Central memory CD4-positive, alpha-beta T cell (primary cell): ENCODE measurements at regions not wholly inside any gene's neighbourhood (a gene's known extent, or its start where the extent isn't known, plus 50 kb on each side); places are given as distances from the start of the nearest gene placed in this dataset.

Source experiments
- DNase-seq: peaks from one replicate; pipeline ENCODE4 v3.0.0; 2022

DNA sequence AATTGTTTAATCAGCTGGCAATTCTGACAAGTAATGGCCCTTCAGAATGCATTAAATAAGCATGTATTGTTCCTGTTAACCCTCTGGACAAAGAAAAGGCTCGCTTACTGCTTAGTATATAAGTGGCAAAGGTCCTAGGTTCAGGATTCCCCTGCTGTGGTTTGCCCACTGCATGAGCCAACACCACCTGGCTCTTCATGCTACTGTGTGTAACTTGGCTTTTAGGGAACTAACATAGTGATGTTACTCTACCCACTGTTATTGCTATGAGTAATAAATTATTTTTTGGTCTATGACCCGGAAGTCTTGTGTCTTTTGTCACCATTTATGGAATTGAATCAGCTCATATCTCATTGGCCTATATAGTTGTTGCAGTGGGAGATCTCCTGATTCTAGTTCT is 791.7 kb upstream of the PHF14 start:
- no peak for DNase-seq

DNA sequence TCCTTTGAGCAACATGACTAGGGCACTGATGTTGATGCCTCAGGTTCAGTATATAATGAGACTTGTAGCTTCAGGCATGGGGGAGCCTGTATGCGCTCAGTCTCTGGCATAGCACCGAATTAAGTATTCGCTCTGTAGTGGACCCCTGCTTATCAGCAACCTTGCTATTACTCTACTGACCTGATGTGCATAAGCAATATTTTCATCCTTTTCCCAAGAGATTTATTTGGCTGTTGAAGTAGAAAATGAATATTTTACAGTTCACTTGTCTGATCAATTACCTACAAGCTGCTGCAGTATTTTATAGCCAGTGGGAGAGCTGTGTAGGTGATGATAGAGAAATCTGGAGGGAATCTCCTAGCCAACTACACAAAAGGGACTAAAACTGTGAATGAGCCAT is 781.6 kb upstream of the PHF14 start:
- DNase-seq, result no peak

DNA sequence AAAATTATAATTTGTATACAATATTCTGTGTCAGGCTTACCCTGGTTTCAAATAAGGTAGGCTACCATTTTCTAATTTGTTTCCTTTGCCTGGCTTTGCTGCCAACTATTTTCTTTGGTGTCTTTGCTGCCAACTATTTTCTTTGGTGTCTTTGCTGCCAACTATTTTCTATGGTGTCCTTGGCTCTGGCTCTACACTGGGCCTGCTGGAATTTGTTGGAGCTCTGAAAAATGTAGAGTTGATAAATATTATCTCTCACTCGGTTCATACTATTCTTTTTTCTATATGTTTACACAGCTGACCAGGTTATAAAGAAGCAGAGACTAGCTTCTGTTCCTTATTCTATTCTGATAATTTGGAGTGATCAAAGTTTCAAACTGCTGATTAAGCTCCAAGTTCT is 768.0 kb upstream of the PHF14 start:
- DNase-seq, result no peak

DNA sequence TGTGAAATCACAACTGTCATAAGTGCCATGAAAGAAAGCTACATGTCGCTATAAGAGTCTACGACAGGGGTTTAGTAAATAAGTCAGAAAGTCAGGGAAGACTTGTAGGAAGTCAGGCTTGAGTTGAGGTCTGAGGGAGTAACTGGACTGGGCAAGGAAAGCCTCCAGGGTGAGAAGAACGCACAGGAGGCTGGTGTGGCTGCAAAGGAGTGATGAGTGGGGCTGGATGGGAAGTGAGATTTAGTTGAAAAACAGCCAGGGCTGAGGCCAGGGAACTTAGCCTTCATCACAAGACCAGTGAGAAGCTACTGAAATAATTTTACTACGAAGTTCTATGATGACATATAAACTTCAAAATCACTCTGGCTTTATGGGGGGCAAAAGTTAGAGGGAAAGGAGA is 763.7 kb upstream of the PHF14 start:
- no peak for DNase-seq

DNA sequence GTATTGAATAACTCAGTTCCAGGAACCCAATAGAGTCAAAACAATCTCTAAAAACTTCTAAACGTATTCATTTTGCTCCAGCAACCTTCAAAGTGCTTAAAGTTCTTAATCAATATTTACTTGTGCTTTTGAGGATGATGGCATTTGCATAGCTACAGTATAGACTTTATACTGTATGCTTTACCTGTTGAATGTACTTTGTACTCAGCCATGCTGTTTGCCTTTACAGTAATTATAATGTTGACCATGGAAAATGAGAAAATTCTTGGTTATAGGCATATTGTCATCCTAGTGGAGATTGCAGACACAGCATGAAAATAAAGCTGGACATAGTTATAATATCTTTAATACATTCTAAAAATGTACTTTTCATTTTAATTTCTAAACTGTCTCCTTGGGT is 762.7 kb upstream of the PHF14 start:
- DNase-seq, result no peak

DNA sequence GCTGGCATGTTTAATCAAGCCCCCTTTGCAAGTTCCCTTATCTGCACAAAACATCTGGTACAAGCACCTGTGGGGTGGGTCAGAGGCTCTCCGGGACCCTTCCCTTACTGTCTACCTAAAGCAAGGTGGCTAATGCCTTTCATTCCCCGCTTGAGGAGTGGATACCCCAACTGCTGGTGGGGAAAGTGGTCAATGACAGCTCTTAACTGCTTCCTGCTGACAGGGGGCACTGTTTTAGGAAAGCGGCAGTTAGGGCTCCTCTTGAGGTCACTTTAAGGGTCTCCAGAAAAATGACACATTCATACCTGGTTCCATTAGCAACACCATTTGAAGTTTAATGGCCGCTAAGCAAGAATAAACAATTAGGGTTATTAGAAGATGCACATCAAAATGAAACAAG is 761.8 kb upstream of the PHF14 start:
- DNase-seq, result no peak

DNA sequence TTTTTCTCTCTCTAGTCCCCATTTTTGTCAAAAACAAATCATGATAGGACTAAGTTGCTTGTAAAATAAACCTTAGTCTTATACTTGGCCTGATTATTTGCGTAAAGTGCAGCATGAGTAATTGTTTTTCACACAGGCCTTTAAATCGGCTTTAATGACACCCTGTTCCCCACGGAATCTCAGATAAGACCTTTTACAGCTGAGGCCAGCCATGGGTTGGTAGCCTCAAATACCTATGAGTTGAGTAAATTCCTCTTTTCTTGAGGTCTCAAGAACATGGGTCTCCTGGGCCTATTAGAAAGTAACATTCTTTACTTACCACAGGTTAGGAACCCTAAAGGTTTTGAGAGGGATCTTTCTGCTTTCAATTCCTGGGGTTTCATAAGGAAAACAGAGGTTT is 761.0 kb upstream of the PHF14 start:
- no peak for DNase-seq

DNA sequence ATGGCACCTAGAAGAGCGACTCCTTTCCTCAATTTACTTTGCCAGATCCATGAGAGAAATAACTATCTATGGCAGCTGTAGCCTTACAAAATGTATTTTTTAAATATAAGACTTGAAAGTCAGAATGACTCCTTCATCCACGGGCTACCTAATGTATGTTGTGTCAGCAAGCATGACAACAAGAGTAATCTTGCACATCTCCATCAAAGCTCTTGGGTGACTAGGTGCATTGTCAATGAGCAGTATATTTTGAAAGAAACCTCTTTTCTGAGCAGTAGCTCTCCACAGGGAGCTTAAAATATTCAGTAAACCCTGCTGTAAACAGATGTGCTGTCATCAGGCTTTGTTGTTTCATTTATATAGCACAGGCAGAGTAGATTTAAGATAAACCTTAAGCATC is 757.2 kb upstream of the PHF14 start:
- no peak for DNase-seq

DNA sequence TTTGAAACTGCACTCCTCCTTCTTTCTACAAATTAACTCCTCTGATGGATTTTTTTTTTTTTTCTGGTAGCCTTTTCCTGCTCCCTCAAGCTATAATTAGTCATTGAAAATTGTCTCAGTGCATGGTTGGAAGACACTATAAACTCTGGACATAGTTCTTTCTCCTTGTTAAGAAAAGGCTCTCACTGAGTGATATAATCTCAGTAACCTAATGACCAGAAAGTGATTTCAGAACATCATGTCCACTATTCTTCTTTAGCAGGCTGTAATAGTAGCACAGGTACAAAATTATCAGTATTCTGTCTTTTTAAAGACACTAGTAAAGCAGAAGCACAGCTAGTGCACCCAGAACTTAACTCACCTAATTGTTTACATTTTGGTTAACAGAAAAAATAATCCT is 752.6 kb upstream of the PHF14 start:
- DNase-seq, result no peak

DNA sequence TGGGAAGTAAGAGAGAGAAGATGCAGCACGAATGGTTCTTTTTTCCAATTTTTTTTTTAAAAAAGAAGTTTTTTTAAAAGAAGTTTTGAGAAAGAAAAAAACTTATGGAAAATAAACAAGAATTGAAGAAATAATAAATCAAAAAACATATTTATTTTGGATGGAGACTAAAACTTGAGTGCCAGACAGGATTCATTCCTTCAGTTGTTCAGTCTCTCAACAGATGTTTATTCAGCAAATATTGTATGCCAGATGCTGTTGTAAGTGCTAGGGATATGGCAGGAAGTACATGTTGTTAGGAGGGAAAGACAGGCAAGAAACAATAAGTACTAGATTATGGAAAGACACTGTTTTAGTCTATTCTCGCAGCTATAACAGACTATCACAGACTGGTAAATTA is 750.7 kb upstream of the PHF14 start:
- DNase-seq, result no peak

DNA sequence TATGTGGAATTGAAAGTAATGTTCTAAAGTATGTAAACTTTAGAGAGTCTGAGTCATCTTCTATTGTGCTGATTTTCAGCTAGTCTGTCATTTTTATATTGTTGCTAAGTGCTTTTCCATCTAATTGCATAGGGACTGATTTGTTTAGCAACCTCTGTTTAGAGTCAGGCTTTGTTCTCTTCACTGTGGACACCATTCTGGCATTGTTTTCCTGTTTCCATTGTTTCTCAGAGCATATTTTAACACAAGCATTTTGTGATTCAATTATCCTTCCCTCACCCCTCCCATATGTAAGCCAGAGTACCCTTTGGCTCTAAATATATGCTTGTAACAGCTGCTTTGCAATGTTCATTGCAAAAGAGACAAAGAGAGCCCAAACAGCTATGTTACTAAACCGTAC is 748.4 kb upstream of the PHF14 start:
- DNase-seq, result no peak

DNA sequence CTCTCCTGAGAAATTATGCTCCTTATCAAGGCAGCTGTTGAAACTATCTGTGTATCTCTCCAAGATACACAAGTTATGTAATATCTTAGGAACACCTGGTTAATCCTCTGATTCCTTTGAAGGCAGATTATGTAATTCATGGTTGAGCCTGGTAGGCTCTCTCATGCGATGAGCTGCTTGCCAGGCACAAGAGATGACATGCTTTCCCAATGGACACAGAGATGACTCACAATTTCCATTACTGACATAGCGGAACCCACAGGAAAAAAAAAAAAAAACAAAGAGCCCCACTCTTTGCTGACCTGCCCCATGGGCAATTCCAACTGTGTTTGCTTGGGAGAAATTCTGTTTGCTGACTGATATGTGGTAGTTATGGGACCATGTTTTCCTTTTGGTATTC is 736.4 kb upstream of the PHF14 start:
- DNase-seq, result no peak

DNA sequence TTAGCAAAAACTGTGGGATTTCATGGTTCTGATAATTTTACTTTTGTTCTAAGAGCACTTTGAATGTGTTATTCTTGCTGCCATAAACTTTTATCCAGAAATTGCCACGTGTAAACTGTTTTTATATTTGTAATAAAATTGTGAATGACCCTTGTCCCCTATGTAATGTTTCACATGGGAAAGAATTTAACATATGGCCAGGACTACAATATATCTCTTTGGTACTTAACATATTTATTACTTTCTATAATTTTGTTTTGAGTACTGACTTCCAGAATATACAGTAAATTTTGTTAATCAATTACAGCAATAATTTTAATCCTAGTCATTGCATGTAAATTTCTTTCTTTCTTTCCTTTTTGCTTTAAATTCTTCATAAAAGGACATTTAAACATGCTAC is 735.0 kb upstream of the PHF14 start:
- no peak for DNase-seq

DNA sequence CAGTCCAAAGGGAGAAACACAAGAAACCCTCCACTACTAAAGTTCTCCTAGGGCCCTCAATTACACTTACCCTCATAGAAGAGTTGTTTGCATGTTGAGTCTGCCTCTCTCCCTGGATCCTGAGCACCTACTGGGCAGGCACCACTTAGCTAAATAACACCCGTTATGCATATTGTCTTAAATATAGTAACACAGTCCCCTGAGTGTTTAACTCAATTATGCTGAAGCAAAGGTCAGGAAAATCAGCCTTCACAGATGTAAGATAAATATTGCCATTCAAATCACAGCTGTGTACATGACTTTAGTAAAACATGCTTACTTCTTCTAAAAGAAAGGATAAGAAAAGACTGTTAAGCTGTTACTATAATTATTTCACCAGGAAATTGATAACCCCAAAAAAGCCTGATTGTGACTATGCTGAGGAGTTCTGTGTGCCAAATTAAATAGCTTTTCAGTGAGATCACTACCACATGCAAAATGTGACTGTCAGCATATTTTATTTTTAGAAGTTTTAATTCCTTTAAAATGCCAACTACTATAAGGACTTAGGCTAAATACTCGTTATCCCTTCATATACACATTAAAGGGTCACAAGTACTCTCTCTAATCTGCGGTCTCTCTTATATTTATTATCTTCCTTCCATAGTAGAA is 733.9 kb upstream of the PHF14 start:
- no peak for DNase-seq

DNA sequence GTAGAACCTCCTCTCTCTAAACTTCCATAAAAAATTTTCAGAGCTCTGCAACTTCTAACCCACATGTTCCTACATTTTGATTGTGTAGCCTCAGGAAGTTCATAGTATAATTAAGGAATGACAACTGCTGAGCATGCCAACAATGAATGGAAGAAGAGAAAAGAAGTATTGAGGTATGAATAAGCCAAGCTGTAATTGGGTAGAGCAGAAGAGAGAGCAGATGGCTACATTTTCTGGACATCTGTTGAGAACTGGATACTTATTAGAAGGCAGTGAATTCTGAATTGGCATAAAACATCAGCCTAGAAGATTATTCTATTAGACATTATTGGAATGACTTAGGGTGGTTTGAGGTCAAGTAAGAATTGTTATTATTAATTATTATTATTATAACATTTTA is 728.3 kb upstream of the PHF14 start:
- no peak for DNase-seq

DNA sequence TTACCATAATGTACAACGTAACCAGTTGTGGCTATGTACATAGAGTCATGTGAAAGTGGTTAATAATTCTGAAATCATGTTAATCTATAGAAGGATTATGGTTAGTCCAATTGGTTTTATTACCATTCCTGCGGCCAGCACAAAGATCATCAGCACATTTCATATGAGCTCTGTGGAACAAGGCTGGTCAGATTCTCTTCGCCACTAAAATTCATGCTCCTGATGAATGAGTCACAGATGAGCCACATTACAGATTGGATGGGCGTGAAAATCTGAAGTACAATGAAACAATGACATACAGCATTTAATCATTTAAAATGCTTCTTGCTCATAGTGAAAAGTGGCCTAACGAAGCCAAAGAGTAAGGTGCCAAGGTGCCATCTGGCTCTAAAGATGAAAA is 716.2 kb upstream of the PHF14 start:
- DNase-seq, result no peak

DNA sequence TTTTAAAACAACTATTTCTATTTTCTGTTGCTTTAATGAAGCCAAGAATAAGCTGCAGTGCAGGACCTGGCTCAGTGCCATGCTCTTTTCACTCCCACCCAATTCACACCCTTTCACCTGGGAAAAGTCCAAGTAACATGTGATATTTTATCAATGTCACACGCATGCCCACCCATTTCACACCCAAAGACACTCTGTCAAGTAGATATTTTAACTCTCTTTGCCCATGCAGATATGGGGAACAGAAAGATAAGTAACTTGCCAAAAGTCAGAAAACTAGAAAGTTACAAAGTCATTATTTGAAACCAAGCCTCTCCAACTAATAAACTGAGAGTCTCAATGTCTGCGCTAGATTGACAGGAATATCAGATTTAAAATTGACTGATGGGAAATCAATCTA is 706.7 kb upstream of the PHF14 start:
- DNase-seq, result no peak

DNA sequence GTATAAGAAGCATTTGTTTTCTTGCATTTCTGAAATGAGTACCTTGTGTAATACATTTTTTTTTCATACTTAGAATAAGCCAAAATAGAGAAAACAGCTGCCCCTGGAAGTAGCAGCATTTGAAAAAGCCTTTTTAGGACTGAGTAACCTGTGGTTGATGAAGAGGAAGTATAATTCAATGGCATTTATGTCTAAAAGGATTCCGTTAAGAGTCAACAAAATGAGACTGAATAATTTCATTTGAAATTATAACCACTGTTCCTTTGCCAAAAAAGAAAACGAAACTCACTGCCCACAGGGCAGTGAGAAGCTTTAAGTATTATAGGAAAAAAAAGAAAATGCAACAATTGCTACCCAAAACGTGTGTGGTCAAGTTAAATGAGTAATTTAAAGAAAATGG is 705.6 kb upstream of the PHF14 start:
- DNase-seq, result no peak

DNA sequence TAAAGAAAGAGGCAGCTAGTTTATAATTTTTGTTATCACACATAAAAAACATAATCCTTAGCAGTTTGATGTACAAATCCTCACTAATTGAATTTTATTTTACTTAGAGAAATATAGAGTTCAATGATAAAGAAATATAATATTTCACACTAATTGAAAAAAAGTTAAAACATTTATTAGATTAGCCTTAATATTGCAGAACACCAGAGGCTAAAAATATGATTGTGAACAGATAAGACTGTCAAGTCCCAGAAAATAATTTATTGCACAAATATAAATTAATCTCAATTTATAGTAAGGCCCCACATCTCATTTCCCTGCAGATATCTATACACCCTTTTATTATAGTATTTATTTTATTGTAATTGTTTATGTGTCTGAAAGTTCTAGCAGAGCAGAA is 690.8 kb upstream of the PHF14 start:
- DNase-seq, result no peak

DNA sequence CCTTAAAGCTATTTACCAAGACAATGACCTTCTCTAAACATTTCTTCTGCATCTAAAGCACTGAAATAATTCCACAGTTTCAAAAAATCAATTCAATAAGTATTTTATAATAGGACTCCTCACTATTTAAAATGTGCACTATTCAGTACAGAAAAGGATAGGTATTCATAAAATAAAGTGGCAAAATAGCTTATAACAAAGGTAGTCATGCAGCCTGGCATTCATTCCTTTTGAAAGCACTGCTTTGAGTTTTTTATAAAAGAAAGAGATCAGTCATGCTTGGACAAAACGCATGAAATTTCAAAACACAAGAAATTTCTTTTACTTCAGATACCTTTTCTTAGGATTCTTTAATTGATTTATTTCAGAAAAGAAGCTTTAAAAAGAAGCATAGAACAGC is 689.7 kb upstream of the PHF14 start:
- DNase-seq, result no peak

DNA sequence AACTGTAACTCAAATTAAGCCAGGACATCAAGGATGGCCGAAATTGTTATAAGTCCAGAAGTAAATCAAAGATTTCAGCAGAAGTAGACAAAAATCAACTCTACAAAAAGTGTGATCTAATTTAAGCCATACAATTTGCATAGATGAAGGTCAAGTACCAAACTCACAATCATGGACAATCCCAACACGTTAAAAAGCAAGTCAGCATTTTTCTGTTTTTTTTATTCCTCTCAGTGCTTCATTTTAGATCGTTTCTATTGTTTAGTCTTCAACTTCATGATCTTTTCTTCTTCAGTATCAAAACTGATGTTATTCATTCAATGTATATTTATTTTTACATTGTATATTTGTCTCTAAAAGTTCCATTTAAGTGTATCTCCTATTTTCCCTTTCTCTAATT is 674.3 kb upstream of the PHF14 start:
- no peak for DNase-seq

DNA sequence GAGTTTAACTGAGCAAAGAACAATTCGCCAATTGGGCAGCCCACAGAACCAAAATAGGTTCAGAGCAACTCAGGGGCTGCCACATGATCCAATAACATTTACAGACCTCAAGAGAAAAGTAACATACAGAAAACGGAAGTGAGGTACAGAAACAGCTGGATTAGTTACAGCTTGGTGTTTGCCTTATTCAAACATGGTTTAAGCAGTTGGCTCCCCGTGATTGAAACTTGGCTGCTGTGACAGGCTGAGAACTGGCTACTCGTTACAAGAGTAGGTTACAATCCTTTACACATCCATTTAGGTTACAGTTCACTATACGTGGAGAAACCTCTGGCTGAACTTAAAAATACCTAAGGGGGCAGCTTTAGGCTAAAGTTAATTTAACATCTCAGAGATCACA is 673.1 kb upstream of the PHF14 start:
- DNase-seq, result no peak

DNA sequence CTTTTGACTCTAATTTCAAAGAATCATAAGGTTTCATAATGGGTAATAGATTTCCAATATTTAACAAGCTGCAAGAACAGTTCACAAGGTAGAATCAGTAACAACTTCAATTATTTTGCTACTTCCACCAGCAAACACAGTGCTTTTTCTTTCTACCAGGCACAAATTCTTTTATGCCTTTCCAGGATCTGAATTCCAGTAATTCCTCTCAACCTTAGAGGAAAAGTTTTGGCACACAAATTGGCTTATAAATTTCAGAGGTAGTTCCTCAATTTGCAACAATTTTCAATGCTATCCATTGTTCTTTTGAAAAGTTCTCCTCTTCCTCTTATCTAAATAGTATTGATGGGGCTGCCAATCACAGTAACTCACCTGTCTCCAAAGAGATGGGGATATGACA is 665.4 kb upstream of the PHF14 start:
- DNase-seq, result no peak

DNA sequence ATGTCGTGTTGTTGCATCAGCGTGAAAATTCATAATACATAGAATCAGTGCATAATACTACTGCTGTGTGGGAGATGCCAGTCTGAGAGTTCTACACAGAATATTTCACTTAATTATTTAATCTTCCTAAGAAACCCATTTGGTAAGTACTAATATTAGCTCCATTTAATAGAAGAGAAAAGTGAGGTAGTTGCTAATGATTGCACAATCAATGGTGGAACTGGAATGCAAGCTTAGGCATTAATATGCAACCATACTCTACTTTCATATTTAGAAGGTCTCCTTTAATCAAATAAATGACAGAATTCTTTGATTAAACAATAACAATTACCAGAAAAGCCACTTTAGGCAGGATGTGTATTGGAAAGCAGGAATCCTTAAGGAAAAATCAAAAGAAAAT is 660.7 kb upstream of the PHF14 start:
- no peak for DNase-seq

DNA sequence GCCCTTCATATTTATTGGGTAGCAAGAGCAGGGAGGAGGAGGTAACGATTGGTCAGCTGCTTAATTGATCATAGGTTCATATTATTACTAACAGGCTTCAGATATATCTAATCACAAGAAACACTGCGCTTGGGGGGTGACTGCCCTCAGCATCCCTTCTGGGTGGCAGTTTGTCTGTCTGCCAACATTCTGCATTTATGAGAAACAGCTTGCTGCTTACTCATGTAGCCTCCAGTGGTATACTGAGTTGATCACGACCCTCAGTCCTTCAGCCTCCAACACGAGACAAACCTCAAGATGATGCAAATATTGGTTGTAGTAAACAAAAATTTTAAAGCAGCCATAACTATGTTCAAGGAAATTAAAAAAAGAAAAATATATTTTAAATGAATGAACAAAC is 657.8 kb upstream of the PHF14 start:
- DNase-seq, result no peak

DNA sequence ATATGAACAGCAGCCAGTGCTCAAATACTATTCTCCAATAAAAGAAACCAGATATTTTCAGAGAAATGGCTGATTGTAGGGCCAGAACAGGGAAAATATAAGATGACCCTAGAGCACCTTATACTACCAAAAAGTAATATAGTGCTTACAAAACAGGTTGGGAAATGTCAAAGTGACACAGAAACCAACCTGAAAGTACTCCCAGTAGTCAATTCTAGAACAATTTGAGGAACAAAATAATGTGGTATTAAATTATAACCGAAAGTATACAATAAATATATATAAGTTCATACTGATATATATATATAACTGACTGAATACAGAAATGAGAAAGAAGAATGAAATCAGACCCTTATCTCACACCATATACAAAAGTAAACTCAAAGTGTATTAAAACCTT is 657.2 kb upstream of the PHF14 start:
- DNase-seq, result no peak
